ENCODE measurements at regions not wholly inside any gene's neighbourhood (a gene's known extent, or its start where the extent isn't known, plus 50 kb on each side); places are given as distances from the start of the nearest gene placed in this dataset.
A peak's percentile ranks its signal among the peaks of the same experiment; 100 is the strongest.

DNA sequence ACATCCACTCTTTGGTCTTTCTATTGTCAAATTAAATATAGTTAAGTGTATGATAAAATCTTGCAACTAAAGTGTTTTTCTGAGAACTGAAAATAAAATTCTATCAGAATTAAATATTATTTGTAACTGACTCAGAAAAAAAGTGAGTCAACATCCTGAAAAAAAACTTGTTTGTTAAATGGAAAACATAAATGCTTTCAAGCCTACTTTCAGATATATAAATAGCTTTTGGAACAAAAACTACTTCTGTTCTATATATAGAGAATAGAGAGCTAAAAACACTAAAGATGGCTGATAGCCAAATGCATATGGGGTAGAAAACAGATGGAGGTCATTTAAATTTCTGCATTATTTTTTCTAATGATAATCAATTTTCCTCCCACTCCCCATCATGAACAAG is 61.8 kb downstream of the PIK3C2A start:
- DNase-seq (ENCODE audit: low read depth): no peak
- TF ChIP-seq, protein P1, sequence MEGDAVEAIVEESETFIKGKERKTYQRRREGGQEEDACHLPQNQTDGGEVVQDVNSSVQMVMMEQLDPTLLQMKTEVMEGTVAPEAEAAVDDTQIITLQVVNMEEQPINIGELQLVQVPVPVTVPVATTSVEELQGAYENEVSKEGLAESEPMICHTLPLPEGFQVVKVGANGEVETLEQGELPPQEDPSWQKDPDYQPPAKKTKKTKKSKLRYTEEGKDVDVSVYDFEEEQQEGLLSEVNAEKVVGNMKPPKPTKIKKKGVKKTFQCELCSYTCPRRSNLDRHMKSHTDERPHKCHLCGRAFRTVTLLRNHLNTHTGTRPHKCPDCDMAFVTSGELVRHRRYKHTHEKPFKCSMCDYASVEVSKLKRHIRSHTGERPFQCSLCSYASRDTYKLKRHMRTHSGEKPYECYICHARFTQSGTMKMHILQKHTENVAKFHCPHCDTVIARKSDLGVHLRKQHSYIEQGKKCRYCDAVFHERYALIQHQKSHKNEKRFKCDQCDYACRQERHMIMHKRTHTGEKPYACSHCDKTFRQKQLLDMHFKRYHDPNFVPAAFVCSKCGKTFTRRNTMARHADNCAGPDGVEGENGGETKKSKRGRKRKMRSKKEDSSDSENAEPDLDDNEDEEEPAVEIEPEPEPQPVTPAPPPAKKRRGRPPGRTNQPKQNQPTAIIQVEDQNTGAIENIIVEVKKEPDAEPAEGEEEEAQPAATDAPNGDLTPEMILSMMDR (conservative IDR thresholded peaks at IDR 0.05; ENCODE audit: low read depth, low read length): no peak
- H3K4me3 ChIP-seq (ENCODE audit: low read depth, low read length): no peak overlapping the region

GRCh38 chr11:17142450-17142849 is 65.0 kb upstream of the RPS13 start:
- no peak for DNase-seq (ENCODE audit: low read depth)
- H3K4me3 ChIP-seq (ENCODE audit: low read depth, low read length): no peak overlapping the region
- TF ChIP-seq, protein P1 (conservative IDR thresholded peaks at IDR 0.05; ENCODE audit: low read depth, low read length): no peak

DNA sequence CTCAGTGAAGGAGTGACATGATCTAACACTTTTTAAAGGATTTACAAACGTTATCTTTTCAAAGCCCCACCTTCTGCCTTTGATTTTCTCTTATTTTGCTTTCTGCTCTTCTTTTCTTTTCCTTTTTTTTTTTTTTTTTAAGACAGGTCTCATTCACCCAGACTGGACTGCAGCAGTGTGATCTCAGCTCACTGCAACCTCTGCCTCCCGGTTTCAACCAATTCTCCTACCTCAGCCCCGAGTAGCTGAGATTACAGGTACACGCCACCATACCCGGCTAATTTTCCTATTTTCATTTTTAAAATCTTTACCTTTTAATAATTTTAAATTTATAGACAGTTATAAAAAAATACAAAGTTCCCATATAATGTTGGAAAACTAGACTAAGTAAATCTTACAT is 63.7 kb upstream of the RPS13 start:
- H3K4me3 ChIP-seq (ENCODE audit: low read depth, low read length): no peak overlapping the region
- TF ChIP-seq, protein P1 (conservative IDR thresholded peaks at IDR 0.05; ENCODE audit: low read depth, low read length): no peak
- no peak for DNase-seq (ENCODE audit: low read depth)

GRCh38 chr11:17138562-17138961 is 61.1 kb upstream of the RPS13 start:
- H3K4me3 ChIP-seq (ENCODE audit: low read depth, low read length): no peak overlapping the region
- TF ChIP-seq, protein P1 (conservative IDR thresholded peaks at IDR 0.05; ENCODE audit: low read depth, low read length): no peak
- no peak for DNase-seq (ENCODE audit: low read depth)

GRCh38 chr11:17135916-17136683 is 58.6 kb upstream of the RPS13 start:
- no peak for DNase-seq (ENCODE audit: low read depth)
- TF ChIP-seq, protein P1 (conservative IDR thresholded peaks at IDR 0.05; ENCODE audit: low read depth, low read length): no peak
- H3K4me3 ChIP-seq (ENCODE audit: low read depth, low read length): no peak overlapping the region

DNA sequence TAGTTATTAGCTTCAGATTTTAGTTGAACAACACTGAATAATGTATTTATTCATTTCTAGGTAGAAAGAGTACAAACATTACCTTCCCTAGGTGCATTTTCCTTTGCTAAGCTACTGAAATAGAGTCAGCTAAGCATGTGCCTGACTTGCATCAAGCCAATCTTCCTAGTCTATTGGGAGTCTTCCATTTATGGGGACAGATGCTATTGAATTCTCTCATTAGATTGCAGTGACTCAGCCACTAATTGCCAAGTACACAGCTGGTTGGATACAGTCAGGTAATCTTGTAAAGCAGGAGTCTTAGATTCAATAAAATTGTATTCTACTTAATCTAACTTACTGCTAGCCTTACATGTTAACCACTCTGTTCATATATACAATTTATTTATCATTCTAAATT is 55.2 kb upstream of the RPS13 start:
- no peak overlapping the region for H3K4me3 ChIP-seq (ENCODE audit: low read depth, low read length)
- TF ChIP-seq, protein P1 (conservative IDR thresholded peaks at IDR 0.05; ENCODE audit: low read depth, low read length): no peak
- DNase-seq (ENCODE audit: low read depth): no peak

- H3K4me3 ChIP-seq (ENCODE audit: low read depth, low read length): no peak overlapping the region
- TF ChIP-seq, protein P1 (conservative IDR thresholded peaks at IDR 0.05; ENCODE audit: low read depth, low read length): no peak
- DNase-seq (ENCODE audit: low read depth): peak; percentile 48
These were observed 51.5 kb upstream of the RPS13 start for GRCh38 chr11:17129003-17129402.

Data from choroid plexus epithelial cell (primary cell).